GM23248 (cell line): ENCODE measurements at regions not wholly inside any gene's neighbourhood (a gene's known extent, or its start where the extent isn't known, plus 50 kb on each side); places are given as distances from the start of the nearest gene placed in this dataset.

Experiments
- DNase-seq: peaks from one replicate; pipeline ENCODE4 v3.0.0-alpha.2; 2015
- H2AFZ ChIP-seq: fragments of 200-600 bp; sonication (generic); 2 replicates; pipeline ENCODE4 v1.6.1; 2016; ENCODE audit warnings: antibody characterized with exemption
- H3F3A ChIP-seq: fragments of 200-600 bp; sonication (generic); 2 replicates; pipeline ENCODE4 v1.6.1; 2016; ENCODE audit warnings: mild to moderate bottlenecking, antibody characterized with exemption, mixed run types; ENCODE audit not compliant: insufficient read depth
- H3K27ac ChIP-seq: fragments of 200-600 bp; sonication (generic); 2 replicates; pipeline ENCODE4 v1.5.1; 2016; ENCODE audit warnings: mild to moderate bottlenecking
- H3K27me3 ChIP-seq: fragments of 200-600 bp; sonication (generic); replicated peaks from 2 replicates; pipeline ENCODE4 v1.6.1; 2016; ENCODE audit warnings: mild to moderate bottlenecking; ENCODE audit not compliant: insufficient read depth
- H3K36me3 ChIP-seq: fragments of 200-600 bp; sonication (generic); 2 replicates; pipeline ENCODE4 v1.6.1; 2016; ENCODE audit warnings: low read depth, mild to moderate bottlenecking
- H3K4me1 ChIP-seq: fragments of 200-600 bp; sonication (generic); 2 replicates; pipeline ENCODE4 v1.6.1; 2016; ENCODE audit warnings: mild to moderate bottlenecking; ENCODE audit not compliant: insufficient read depth
- H3K4me2 ChIP-seq: fragments of 200-600 bp; sonication (generic); one replicate; pipeline ENCODE4 v1.6.1; 2016; ENCODE audit warnings: mild to moderate bottlenecking; ENCODE audit not compliant: unreplicated experiment
- H3K4me3 ChIP-seq: fragments of 200-600 bp; sonication (generic); 2 replicates; pipeline ENCODE4 v1.5.1; 2016; ENCODE audit warnings: mild to moderate bottlenecking
- H3K79me2 ChIP-seq: fragments of 200-600 bp; sonication (generic); 2 replicates; pipeline ENCODE4 v1.6.1; 2016; ENCODE audit warnings: mild to moderate bottlenecking; ENCODE audit not compliant: insufficient read depth
- H3K9ac ChIP-seq: fragments of 200-600 bp; sonication (generic); 2 replicates; pipeline ENCODE4 v1.6.1; 2016; ENCODE audit warnings: mild to moderate bottlenecking
- H3K9me2 ChIP-seq: fragments of 200-600 bp; sonication (generic); 2 replicates; pipeline ENCODE4 v1.6.1; 2016; ENCODE audit warnings: mixed run types, mild to moderate bottlenecking, moderate library complexity; ENCODE audit not compliant: insufficient read depth
- H3K9me3 ChIP-seq: fragments of 200-600 bp; sonication (generic); one replicate; pipeline ENCODE4 v1.6.1; 2017; ENCODE audit warnings: low read depth
- H4K20me1 ChIP-seq: fragments of 200-600 bp; sonication (generic); 2 replicates; pipeline ENCODE4 v1.6.0; 2016; ENCODE audit not compliant: insufficient read depth
- EZH2 ChIP-seq: fragments of 200-600 bp; sonication (generic); IDR thresholded peaks from 2 replicates; pipeline ENCODE4 v1.6.1; 2018; ENCODE audit warnings: antibody characterized with exemption, mild to moderate bottlenecking; ENCODE audit not compliant: insufficient read depth, poor library complexity, severe bottlenecking
- EZH2phosphoT487 ChIP-seq: fragments of 200-600 bp; sonication (generic); IDR thresholded peaks from 2 replicates; pipeline ENCODE4 v1.6.1; 2018; ENCODE audit warnings: antibody characterized with exemption, moderate library complexity, mild to moderate bottlenecking, low read depth; ENCODE audit not compliant: insufficient read depth
- WGBS, 2 experiments: methylation state at CpG; one replicate each; pipeline ENCODE4 v1.1.6; 2015 to 2017; ENCODE audit warnings: low lambda C conversion rate in 2 of 2, low coverage in 1 of 2; ENCODE audit errors: missing lambda C conversion rate in 2 of 2; 5-methylcytosine and 5-hydroxymethylcytosine counted together
- in situ Hi-C: fragments of 300-500 bp; cut with MboI; formaldehyde crosslinking; loops from 2 replicates; pipeline ENCODE4 v1.15.0; 2020

DNA sequence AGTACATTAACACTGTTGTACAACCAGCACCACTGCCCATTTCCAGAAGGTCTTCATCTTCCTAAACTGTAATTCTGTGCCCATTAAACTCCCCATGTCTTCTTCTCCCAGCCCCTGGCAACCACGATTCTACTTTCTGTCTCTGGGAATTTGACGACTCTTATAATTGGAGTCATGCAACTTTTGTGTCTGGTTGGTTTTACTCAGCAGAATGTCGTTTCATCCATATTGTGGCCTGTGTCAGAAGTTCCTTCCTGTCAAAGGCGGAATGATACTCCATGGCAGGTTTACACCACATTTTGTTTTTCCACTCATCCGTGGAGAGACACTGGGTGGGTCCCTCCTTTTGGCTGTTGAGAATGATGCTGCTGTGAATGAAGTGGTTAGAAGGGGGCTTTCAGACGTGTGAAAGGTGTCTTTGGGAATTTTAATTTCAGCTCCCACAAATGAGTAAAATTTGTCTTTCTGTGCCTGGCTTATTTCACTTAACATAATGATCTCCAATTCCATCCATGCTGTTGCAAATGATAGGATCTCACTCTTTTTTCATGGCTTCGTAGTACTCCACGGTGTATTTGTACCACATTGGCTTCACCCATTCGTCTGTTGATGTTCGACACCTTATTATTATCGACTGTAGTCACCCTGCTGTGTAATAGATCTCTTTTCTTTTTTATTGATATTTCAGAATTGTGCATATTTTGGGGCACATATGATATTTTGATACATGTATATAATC lies 86.1 kb upstream of the SEPTIN5 start:
- Histone ChIP-seq H3K4me1 (no peaks in the 10 kb centered on the region), H3K4me2 (no peak overlapping the region), H4K20me1 (no peaks in the 10 kb centered on the region), H3K4me3 (no peak overlapping the region), H2AFZ (no peak overlapping the region; the same call in 1 of the 2 replicates), H3K36me3 (no peaks in the 10 kb centered on the region), H3K27ac (no peak overlapping the region), H3K79me2 (no peaks in the 10 kb centered on the region), H3F3A (no peaks in the 10 kb centered on the region), H3K9me3 (no peaks in the 10 kb centered on the region), H3K9ac (no peak overlapping the region), H3K27me3 (peaks cover 3% of the 10 kb centered on the region; the same call in 1 of the 2 replicates), H3K9me2 (no peaks in the 10 kb centered on the region)
- WGBS, 2 experiments, result 62 to 63% methylated on average over 11 of the region's 11 CpGs
- in situ Hi-C loops, result loop anchor here (25.0 kb wide), 1 partner anchor 316 kb away; no protein-coding TSS in a partner anchor
- no peak for DNase-seq
- TF ChIP-seq EZH2phosphoT487, result no peak
- no peak for TF ChIP-seq EZH2

DNA sequence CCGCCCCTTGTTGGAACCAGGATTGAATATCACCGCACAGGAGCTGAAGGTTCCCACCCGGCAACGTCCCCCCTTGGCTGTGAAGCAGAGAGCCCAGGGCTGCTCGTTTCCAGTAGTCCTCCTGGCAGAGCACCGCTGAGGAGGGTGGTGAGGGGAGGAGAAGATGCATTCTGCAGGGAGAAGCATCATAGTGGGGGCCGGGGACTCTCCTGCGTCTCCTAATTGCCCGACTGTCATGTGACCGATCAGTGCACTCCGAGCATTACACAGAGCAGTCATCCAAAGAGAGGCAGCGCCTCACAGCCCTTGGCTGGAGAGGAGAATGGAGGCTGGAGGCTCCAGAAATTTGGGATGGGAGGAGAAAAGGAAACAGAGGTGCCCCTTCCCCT lies 85.0 kb upstream of the SEPTIN5 start:
- Histone ChIP-seq H3K9me2 (no peaks in the 10 kb centered on the region), H3K4me2 (no peak overlapping the region), H3K4me1 (no peaks in the 10 kb centered on the region), H3K9ac (no peak overlapping the region), H4K20me1 (no peaks in the 10 kb centered on the region), H3K79me2 (no peaks in the 10 kb centered on the region), H3K27ac (no peak overlapping the region), H3K4me3 (no peak overlapping the region), H3K9me3 (no peaks in the 10 kb centered on the region), H3K27me3 (0 out of 2 replicates have a peak, but pooled peaks cover 3% of the 10 kb centered on the region), H3K36me3 (no peaks in the 10 kb centered on the region), H3F3A (no peaks in the 10 kb centered on the region), H2AFZ (no peak overlapping the region)
- no peak for TF ChIP-seq EZH2
- TF ChIP-seq EZH2phosphoT487, result no peak
- no peak for DNase-seq
- in situ Hi-C loops, result loop anchor here (25.0 kb wide), 1 partner anchor 317 kb away; no protein-coding TSS in a partner anchor
- WGBS, 2 experiments, result 44 to 47% methylated on average over 11 to 12 of the region's 12 CpGs

DNA sequence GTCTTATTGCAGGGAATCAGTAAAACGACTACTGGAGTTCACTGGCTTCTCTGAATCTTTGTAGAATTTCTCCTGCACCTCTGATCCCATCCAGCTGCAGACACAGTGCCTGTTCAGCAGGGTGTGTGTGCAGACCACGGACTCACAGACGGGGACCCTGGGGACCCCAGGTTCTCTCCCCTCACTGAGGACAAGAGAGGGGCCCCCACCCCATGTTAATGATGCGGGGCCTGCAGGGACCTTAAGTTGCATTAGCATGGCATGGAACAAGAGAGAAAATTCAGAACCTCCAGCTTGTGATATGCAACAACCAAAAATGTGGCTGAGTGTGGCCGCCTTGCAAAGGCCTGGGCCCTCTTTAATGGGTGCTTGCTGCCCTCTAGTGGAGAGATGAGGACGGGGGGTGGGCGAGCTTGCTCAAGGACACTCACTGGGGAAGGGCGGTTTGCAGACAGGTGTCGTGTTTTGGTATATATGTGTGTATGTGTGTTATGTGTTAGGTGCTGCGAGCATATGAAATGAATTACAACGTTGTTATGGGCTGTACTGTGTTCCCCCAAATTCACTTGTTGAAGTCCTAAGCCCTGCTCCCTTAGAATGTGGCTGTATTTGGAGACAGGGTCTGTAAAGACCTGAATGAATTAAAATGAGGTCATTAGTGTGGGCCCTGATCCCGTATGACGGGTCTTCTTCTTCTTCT lies 84.4 kb upstream of the SEPTIN5 start:
- no peak overlapping the region for H3K9ac ChIP-seq
- no peak overlapping the region for H2AFZ ChIP-seq
- in situ Hi-C loops, result loop anchor here (25.0 kb wide), 1 partner anchor 318 kb away; no protein-coding TSS in a partner anchor
- no peaks in the 10 kb centered on the region for H3K4me1 ChIP-seq
- H3K9me2 ChIP-seq, result no peaks in the 10 kb centered on the region
- no peak overlapping the region for H3K4me2 ChIP-seq
- peak; percentile 82 for DNase-seq
- no peaks in the 10 kb centered on the region for H3F3A ChIP-seq
- no peaks in the 10 kb centered on the region for H3K27me3 ChIP-seq
- no peak overlapping the region for H3K4me3 ChIP-seq
- H3K9me3 ChIP-seq, result no peaks in the 10 kb centered on the region
- no peaks in the 10 kb centered on the region for H3K36me3 ChIP-seq
- TF ChIP-seq EZH2, result no peak
- TF ChIP-seq EZH2phosphoT487, result no peak
- no peak overlapping the region for H3K27ac ChIP-seq
- no peaks in the 10 kb centered on the region for H4K20me1 ChIP-seq
- WGBS, 2 experiments, result 16 to 17% methylated on average over 13 of the region's 13 CpGs
- H3K79me2 ChIP-seq, result no peaks in the 10 kb centered on the region

DNA sequence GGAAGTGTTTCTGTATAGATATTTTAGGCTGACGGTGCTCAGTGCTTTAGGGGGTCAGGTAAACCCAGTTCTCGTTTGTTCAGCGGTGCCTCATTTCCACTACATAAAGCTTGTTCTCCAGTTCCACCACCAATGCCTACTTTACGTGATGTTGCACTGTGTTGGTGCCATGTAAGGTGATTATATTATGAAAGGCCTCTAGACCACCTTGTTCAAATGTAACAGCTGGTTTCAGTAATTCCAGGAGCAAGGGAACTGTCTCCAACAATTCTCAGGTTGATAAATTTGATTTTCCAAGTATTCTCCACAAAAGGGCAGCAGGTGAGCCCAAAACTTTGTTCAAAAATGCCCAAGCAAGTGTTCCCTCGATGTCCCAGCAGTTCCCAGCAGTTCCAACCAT lies 83.7 kb upstream of the SEPTIN5 start:
- DNase-seq, result no peak
- no peaks in the 10 kb centered on the region for H3K27me3 ChIP-seq
- H3K9me3 ChIP-seq, result no peaks in the 10 kb centered on the region
- in situ Hi-C loops, result loop anchor here (25.0 kb wide), 1 partner anchor 318 kb away; no protein-coding TSS in a partner anchor
- H3K4me3 ChIP-seq, result no peak overlapping the region
- no peaks in the 10 kb centered on the region for H3K4me1 ChIP-seq
- no peak for TF ChIP-seq EZH2
- no peak for TF ChIP-seq EZH2phosphoT487
- H3K9me2 ChIP-seq, result no peaks in the 10 kb centered on the region
- 40 to 41% methylated on average over 5 of the region's 5 CpGs for WGBS, 2 experiments
- no peaks in the 10 kb centered on the region for H3F3A ChIP-seq
- H3K36me3 ChIP-seq, result no peaks in the 10 kb centered on the region
- no peak overlapping the region for H3K9ac ChIP-seq
- H3K4me2 ChIP-seq, result no peak overlapping the region
- no peak overlapping the region for H2AFZ ChIP-seq
- no peak overlapping the region for H3K27ac ChIP-seq
- no peaks in the 10 kb centered on the region for H4K20me1 ChIP-seq
- H3K79me2 ChIP-seq, result no peaks in the 10 kb centered on the region
